ENCODE measurements at regions not wholly inside any gene's neighbourhood (a gene's known extent, or its start where the extent isn't known, plus 50 kb on each side); places are given as distances from the start of the nearest gene placed in this dataset.
"Not testable (repeated sequence)": the region's sequence is repeated elsewhere in the genome, so short reads cannot be mapped to it uniquely, and the experiment has no call there.

DNA sequence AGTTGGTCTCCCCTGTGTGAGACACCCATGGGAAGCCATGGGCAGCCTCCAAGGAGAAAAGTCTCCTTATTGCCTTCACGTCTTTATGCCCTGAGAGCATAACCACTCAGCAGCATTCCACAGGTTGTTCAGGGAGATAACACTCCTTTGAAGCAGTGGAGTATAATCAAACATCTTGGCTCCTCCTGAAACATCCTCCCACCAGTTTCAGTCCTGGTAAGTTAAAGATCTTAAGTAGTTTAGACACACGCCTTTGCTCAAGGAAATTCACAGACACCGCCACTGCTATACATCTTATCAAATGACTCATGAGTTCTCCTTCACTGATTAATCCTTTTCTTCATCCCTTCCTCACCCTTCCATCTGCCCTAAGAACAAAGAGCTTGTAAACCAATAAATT lies 446.5 kb upstream of the RASGRP1 start:
- TF ChIP-seq EP300 (conservative IDR thresholded peaks at IDR 0.05; ENCODE audit: poor library complexity, severe bottlenecking); CTCF (IDR thresholded peaks at IDR 0.05; ENCODE audit: poor library complexity, severe bottlenecking): not testable (repeated sequence)
